Skin of body (tissue), 1 donor: ENCODE measurements at regions not wholly inside any gene's neighbourhood (a gene's known extent, or its start where the extent isn't known, plus 50 kb on each side); places are given as distances from the start of the nearest gene placed in this dataset.

Experiments used
- DNase-seq: peaks from one replicate; lab custom pipeline; 2025; lab: John Stamatoyannopoulos, UW

DNA sequence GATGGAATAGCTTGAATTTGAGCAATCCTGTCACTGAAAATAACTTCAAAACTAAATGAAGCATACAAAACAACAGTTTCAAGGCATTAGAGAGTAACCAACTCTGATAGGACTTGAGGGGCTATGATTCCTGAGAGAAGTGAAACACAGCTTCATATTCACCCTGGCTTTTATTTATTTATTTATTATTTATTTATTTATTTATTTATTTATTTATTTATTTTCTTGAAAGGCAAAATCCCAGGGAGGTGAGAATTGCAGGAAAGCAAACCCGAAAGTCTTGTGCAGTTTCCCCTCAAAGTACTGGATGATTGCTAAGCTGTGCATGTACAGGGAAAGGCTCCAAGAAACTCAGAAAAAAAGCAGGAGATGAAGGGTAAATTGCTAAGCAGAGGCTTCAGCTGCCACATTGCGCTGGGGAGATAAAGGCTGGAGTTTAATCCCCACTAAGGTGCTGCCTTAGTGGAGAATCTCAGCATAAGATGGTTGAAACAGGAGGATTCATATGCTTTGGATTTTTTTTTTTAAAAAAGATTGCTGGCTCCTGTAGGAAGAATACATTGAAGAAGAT lies 72.9 kb upstream of the COL24A1 start:
- DNase-seq: no peak

DNA sequence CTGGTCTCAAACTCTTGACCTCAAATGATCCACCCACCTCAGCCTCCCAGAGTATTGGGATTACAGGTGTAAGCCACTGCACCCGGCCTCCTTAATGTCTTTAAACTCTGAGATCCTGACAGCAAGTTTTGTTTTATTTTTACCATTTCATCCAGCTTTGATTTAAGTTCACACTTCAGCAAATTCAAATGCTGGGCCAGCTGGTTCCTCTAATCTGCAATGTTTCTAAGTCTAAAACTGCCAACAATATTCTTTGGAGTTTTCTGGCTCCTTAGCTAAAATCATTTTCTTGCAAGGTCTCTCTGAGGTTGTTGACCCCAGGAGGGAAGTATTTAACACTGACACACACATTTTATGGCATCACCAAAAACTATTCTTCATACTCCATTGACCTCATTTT lies 72.0 kb upstream of the COL24A1 start:
- no peak for DNase-seq

DNA sequence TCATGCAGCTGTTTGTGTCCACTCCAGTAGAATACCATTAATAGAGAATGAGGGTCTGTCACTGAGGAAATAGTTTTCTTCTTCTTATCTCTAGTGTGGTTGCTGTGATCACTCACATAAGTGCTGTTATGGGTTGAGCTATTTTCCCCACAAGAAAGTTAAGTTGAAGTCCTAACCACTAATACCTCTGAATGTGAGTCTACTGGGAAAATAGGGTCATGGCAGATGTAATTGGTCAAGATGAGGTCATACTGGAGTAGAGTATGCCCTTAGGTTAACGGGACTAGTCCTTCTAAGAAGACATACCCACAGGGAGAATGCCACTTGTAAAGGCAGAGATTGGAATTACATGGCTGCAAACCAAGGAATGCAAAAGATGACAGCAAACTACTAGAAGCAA lies 70.5 kb upstream of the COL24A1 start:
- no peak for DNase-seq

- DNase-seq: no peak
Measured at GRCh38 chr1:86226204-86226603, 69.6 kb upstream of the COL24A1 start.

- DNase-seq: no peak
Measured at GRCh38 chr1:86224651-86225310, 68.2 kb upstream of the COL24A1 start.

DNA sequence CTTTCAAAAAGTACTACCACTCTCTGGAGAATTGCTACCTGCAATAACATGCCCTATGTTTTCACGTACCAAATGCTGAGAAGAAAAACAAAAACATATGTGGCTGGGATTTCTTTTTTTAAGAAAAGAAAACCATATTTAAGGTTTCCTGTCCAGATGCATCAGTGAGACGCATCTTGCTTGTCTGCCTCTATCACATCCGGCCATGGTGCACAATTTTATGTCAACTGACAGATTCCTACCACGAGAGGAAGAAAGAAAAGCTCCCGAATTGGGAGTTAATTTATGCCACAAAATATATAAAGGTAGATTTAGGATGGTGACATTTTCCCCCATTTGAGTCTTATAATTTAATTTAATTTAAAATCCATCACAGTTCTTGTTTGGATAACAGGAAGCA lies 62.3 kb upstream of the COL24A1 start:
- no peak for DNase-seq

- no peak for DNase-seq
Measured at GRCh38 chr1:86214605-86215004, 58.0 kb upstream of the COL24A1 start.

GRCh38 chr1:86209346-86209745 lies 52.8 kb upstream of the COL24A1 start:
- no peak for DNase-seq

GRCh38 chr1:86207323-86207722 lies 50.8 kb upstream of the COL24A1 start:
- DNase-seq: peak; percentile 7
